Activated CD4-positive, alpha-beta T cell treated with anti-CD3 and anti-CD28 coated beads for 48 hours (primary cell): ENCODE measurements at regions not wholly inside any gene's neighbourhood (a gene's known extent, or its start where the extent isn't known, plus 50 kb on each side); places are given as distances from the start of the nearest gene placed in this dataset.

Source experiments
- DNase-seq: peaks from one replicate; pipeline ENCODE4 v3.0.0-alpha.2; 2020

DNA sequence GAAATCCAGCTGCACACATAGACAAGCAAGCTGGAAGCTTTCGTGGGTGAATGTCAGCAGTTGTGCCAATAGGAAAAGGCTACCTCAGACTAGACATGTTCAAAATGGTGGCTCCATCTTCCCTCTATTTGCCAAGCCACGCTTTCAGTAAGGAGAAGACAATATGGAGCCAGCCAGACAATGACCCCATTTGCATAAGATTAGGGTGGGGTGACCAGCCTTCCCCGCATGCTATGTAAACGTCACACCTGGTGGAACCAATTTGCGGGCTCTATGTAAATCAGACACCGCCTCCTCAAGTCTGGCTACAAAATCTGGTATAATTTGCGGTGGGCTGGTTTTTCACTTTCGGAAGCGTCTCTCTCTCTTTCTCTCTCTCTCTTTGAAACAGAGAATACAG, 297.4 kb upstream of the PCDH15 start:
- no peak for DNase-seq

DNA sequence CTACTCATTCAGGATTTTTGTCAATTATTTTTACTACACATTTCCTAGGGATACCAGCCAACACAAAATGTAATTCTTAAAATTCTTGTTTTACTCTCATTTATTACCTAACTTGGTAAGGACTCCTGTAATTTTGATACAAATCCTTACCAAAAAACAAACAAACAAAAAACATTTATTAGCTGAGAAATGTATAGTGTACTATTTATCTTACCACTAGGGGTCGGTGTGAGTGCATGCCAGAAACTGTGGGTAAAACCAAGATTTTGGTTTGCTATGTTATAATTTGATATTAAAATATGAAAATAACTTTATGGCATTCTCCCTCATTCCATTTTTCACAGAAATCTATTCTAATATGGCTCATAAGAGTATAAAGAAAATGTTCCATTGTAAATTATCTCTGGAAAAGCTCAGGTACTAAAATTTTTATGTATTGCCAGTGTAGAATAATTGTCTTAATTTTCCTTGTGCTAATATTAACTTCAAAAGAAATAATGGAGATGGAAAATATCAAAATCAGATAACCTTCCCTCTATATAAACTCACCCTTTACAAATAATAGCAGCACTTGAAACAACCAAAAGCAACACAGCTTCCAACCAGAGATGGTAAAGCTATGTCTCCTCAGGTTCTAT, 290.8 kb upstream of the PCDH15 start:
- no peak for DNase-seq

DNA sequence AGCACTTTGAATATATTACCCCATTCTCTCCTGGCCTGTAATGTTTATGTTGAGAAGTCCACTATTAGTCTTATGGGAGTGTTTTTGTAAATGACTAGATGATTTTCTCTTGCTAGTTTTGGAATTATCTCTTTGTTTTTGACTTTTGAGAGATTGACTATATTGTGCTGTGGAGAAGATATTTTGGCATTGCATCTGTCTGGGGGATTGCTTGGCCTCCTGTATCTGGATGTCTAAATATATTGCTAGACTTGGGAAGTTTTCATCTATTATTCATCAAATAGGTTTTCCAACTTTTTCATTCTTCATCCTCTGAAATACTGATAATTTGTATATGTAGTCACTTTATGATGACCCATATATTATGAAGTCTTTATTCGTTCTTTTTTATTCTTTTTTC, 277.1 kb upstream of the PCDH15 start:
- DNase-seq = no peak

DNA sequence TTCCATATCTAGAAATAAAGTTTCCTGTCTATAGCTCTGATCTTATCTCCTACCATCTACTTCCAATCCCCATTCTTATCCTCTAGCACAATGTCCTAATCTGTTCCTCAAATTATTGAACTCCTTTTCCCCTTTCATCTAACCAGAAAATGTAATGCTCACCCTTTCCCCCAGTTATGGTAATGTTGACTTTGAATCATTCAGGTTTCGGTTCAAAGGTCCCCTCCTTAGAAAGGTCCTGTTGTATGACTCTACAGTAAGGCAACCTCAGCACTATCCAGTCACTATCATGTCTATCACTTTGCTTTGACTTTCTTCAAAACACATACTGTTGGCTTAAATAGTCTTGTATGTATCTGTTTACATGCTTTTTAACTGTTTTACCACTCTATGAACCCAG, 264.2 kb upstream of the PCDH15 start:
- DNase-seq = no peak

DNA sequence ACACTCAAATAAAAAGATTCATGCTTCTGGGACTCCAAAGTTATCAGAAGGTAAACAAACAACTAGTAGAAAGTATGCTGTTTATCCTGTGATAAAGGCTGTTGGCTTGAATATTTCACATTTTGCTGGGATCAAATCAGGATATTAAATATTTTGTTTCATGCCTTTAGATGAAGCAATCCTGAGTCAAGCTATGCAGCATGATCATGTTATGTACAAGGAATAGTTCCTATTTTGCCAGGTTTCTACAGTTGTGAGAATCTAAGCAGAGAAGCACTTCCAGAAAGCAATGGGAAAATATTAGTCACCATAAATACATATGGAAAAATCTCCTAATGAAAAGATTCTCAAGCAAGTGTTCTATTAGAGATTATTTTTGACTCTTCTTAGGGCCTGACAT, 262.8 kb upstream of the PCDH15 start:
- no peak for DNase-seq

DNA sequence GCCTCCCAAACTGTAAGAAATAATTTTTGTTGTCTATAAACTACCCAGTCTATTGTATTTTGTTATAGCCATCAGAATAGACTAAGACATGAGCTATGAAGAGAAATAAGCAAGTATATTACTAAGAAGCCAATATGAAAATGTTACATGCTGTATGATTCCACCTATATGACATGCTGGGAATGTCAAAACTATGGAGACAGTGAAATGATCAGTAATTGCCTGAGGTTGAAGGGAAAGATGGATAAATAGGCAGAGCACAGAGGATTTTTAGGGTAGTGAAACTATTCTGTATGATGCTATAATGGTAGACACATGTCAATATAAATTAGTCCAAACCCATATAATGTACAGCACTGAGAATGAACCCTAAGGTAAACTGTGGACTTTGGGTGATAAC, 261.3 kb upstream of the PCDH15 start:
- no peak for DNase-seq

DNA sequence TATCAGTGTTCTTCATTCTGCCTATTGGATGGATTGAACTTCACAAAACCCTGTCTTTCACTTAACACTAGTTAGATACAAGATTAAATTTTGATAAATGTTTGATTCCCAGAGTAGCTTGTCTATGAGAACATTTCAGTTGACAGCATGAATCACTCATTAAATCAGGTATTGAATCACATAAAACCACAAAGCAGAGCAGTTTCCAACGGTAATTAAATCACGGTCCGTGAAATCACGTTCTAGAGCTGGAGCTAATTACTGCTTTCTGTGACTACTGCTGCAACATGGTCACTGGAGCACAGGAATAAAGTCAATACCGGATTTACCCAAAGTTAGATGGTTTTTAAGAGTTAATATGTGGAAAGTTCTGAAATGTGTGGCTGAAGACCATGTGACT, 257.8 kb upstream of the PCDH15 start:
- no peak for DNase-seq

DNA sequence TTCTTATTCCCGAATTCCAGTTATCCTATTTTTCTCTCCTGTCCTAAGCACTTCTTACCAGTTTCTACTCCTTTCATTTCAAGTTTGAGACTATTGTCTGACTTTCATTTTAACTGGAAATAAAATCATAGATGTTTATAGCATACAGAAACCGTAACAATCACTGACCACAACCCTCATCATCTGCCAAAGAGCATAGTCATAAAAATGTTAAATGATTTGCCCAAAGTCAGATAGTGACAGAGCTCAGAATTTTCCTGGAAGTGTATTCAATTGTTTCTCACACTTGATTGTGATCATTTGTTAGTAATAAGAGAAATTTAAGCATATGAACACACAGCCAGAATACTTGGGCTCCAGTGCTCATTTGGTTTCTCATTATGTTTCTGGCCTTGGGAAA, 250.5 kb upstream of the PCDH15 start:
- DNase-seq = no peak

DNA sequence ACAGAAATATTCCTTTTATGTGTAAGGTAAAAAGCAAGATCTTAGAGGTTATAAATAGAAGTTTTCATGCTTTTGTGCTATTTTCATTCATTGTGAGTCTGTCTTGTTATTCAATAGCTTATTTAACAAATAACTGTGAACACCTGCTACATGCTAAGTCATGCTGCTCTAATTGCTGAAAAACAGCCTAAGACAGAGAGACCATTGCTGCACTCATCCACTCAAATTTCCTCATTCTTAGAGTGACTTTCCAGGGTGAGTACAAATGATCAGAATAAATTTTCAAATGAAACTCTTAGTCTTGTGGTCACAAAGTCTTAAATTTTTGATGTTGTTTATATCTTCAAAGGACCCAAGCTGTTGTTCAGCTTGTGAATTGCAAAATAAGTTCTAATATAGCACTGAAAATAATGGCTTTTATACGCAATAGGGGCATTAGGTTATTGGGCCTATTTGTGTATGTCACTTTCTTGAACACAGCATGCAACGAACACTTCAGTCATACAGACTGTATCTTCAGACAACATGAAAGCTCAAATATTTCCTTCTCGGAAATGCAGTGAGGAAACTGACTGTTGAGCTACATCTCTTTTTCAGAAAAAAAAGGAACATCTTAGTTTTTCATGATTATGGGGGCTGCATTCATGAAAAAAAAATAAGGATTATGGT, 247.9 kb upstream of the PCDH15 start:
- DNase-seq = no peak

DNA sequence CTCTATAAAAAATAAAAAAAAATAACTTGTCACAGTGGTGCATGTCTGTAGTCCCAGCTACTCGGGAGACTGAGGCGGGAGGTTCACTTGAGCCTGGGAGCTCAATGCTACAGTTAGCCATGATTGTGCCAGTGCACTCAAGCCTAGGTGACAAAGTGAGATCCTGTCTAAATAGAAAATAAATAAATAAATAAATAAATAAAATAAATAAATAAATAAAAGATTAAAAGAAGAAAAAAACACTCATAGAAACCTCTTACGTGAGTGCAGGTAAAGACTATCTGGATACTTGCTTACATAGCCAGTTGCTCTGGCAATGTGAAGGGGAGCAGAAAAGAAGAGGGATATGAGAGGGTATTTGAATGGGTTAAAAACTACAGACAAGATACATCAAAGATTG, 242.5 kb upstream of the PCDH15 start:
- no peak for DNase-seq

DNA sequence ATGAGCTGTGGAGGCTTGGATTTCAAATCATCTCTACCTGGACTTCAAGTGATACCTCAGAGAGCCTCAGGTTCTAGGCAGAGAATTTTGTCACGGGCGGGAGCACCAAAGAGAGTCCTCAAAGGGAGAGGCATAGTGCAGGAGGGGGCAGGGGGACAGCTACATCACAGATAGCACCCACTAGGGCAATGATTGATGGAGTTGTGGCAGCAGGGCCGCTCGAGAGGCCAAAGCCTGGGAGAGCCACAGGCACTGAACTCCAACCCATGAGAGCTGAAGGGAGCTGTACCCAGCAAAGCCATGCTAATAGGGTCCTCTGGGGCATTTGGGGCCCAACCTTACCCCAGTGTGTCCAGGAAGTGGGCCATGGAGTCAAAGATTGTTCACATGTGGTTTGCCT, 232.0 kb upstream of the PCDH15 start:
- DNase-seq = no peak

DNA sequence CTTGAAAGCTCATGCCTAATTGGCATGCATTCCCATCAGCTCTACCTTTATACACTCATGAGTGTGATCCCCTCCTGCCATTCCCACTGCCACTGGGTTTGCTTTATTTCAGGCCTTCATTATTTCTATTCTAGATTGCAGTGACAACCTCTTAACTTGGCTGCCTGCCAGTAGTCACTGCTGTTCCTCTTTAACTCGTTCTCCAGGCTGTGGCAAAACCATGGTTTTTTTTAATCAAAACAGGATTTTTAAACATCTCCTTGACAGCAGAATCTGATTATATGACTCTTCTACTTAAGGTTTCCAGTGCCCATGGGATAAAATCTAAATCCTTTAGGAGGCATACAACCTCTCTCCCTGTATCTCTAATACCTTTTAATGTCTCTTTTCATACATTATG, 223.7 kb upstream of the PCDH15 start:
- DNase-seq = no peak

DNA sequence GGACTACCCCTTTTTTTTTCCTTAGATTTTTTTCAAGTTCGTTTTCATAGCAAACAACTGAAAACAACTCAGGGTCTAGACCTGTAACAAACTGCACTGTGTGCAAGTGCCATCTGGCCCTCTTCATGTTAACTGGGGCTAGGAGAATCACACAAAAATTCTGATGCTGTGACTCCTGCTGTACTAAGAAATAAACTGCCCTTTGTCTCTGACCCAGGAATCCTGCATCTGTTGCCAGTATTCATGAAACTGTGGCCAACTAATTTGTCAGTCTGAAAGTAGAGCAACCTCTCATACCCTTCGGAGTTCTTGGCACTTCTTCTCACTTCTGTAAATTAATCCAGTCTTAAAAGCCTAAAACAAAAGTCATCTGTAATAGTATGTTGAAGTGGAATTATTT, 218.4 kb upstream of the PCDH15 start:
- no peak for DNase-seq

DNA sequence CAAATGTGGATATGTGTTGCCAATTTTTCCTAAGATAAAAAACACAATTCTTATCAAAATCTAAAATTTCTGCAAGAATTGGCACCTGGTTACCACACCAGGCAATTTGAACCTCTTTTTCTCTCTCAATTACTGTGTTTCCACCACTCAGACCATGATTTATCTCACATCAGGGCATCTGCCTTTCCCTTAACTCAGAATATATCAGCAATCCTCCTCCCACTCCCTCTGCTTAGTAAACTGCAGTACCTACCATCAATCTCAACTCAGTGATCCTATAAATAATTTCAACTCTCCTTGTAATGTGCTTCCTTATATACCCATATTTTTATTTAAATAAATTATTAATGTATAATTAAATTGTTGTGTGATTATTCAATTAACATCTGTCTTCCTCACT, 212.3 kb upstream of the PCDH15 start:
- DNase-seq = no peak

DNA sequence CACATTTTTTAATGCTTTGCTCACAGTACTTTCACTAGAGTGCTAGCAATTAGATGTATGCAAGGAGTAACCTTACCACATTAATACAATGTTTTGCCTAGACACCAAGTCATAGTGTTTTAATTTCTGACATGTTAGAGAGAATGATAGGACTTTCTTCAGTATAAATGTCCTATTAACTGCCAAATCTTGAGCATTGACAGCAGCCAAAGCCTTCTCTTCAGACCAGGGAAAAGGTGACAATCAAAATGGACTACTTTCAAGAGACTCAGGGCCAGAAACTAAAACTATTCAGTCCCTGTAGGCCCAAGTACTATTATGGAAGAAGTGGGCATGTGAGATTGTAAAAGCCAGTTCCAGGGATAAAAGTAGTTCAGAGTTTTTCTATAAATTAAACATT, 201.4 kb upstream of the PCDH15 start:
- no peak for DNase-seq

DNA sequence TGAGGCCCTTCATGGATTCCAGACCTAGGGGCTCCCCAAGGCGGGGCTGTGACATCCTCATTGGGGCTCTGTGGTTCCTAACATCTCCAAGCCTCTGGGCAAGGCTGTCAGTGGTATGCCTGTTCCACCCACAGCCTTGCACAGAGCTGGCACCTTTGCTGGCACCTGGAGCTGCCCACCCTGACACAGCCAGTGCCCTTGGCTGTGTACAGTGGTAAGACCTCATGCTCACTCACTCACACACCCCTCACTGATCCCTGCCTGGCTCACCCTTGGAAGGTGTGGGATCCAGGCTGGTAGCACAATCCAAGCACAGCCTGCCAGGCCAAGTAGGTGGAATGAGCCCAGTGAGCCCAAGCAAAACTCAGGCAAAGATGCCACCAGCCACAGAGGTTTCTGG, 200.4 kb upstream of the PCDH15 start:
- DNase-seq = no peak

DNA sequence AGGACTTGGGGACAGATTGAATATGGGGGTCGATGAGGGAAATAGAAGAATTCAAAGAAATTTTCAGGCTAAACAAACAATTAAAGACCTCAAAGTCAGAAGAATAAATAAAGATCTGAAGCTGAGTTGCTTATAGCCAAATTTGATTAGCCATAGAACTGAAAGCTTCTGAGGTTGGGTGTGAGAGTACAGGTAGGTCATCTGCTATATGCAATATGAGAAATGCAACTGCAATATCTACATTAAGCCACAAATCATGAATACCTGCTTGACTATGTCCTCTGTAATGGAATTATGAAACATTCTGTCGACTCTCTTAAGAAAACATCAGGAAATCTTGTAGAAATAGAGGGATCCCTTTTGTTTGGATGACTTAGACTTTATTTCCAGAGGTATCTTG, 192.1 kb upstream of the PCDH15 start:
- DNase-seq = no peak

DNA sequence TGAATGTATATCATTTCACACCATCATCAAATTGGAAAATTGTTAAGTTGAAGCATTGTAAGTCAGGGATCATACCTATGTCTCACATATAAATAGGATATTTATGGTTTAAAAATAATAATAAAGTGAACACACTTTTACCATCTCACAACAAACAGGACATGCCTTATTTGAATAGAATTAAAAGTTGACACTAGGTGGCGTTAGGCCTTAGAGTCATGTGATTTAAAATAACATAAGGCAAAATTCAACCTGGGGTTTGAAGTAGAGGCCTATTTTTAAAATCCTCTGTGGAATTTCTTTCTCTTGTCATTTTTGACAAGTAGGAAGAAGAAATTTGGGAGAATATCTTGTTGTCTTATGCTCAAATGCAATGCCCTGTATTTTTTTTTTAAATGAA, 184.7 kb upstream of the PCDH15 start:
- DNase-seq = no peak

DNA sequence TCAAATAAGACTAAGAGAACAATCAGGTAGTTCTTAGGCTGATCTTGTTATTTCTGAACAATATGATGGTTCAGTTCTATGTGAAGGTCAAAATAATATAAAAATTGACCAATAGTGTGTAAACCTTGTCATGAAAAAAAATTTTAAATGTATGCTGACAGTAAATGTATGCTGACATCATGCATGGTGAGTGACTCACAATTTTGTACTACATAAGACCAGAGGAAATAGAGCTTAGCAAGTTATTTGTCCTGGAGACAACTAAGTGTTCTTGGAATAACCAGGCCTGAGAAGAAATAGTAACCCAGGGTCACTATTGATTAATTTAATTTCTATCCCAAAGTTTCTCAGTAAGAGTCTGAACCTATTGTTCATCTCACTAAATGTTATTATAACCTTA, 182.2 kb upstream of the PCDH15 start:
- no peak for DNase-seq

DNA sequence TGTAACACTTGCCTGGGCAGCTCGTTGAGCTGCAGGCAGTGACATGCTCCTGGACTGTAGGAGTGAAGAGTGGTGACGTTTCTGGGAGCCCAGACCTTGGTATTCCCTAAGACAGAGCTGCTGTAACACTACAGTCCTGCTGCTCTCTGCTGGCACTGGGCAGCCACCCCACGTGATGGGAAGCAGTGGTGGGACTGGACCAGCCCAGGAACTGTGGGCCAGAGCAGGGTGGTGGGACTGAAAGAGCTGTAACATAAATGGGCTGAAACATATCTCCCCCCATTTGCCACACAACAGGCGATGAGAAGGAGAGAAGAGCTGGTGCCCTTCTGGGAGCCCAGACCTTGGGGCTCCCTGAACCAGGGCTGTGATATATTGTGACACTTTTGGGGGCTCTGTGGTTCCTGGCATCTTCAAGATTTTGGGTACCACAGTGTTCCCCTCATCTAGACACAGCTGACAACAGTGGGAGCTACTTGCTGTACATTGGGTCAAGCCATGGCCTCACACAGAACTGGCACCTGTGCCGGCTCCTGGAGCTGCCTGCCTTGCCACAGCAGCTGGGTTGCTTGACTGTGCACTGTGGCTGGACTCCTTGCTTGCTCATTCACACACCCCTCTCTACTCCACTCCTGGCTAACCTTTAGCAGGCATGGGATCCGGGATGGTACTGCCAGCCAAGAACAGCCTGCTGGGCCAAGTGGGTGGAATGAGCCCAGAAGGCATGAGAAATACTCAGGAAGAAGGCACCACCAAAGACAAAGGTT, 161.3 kb upstream of the PCDH15 start:
- no peak for DNase-seq

DNA sequence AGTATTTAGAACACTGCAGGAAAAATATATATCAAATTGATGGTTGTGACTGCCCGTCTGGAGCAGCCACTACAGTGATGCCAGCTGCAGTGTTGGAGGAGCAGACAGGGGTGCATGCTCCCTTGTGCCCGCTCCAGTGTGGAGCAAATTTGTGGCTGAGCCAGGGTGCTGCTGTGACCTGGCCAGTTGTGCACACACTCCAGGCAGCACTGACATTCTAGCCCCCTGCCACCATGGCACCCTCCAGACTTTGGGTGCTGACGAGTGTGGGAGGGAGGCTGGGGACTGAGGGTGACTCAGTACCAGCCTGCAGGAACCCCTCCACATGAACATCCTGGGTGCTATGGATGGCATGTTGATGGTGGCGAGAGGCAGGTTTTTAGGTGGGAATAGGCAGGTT, 160.0 kb upstream of the PCDH15 start:
- DNase-seq = no peak

DNA sequence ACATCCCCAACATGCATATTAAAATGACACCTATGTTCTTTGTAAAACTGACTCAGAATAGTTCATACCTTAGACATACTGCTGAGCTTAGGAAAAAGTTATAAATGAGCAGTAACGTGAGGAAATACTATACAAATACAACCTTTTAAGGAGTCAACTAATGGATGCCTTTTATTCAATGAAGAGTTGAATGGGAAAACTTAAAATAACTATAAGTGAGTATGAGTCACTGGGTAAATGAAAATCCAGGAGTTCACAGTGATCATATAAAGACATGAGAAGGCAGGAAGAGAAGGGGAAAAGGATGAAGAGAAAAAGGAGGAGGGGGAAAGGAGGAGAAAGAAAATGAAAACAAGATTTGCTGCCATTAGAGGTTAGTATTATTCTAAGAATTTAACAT, 157.8 kb upstream of the PCDH15 start:
- no peak for DNase-seq

DNA sequence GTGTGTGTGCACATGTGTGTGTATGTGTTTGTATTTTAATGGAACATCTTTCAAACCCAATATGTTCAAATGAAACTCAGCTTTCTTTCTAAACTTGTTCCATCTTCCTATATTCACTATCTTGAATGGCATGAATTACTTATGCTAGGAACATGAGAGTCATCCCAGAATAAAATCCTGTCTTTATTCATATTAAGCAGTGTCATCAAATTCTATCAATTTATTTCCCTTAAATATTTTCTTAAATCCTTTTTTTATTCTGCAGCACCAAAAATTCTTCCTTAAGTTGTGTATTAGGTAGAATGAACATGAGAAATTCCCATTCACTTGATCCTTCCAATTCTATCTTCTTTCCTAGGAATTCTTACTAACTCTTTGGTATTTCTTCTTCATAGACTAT, 146.6 kb upstream of the PCDH15 start:
- no peak for DNase-seq

DNA sequence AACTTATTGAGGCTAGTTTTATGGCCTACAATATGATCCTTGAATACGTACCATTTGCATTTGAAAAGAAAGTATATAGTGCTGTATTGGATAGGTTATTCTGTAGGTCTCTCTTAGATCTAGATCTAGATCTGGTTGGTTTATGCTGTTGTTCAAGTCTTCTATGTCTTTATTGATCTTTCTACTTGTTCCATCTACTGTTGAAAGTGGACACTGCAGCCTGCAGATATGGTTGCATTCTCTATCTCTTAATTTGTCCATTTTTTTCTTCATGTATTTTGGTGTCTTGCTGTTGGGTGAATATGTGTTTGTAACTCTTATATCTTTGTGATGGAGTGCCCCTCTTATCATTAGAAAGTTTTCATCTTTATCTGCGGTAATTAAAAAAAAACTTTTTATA, 139.4 kb upstream of the PCDH15 start:
- no peak for DNase-seq

DNA sequence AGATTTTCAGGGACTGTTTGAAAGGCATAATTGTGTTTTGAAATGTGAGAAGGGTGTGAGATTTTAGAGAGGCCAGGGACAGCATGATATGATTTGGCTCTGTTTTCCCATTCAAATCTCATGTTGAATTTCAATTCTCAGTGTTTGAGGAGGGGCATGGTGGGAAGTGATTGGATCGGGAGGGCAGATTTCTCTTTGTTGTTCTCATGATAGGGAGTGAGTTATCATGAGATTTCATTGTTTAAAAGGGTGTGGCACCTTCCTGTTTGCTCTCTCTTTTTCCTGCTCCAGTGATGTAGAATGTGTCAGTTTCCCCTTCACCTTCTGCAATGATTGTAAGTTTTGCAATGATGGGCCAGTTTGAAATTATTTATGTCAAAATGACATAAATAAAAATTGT, 113.0 kb upstream of the PCDH15 start:
- DNase-seq = no peak
